Esophagus squamous epithelium (tissue), 5 donors: ENCODE measurements at regions not wholly inside any gene's neighbourhood (a gene's known extent, or its start where the extent isn't known, plus 50 kb on each side); places are given as distances from the start of the nearest gene placed in this dataset.

Experiments used
- DNase-seq: peaks from one replicate; lab custom pipeline; 2025; lab: John Stamatoyannopoulos, UW
- H3K27ac ChIP-seq, 4 donors: fragments of 200-600 bp; sonication (generic); one replicate each; pipeline ENCODE4 v1.5.1; 2016 to 2019; ENCODE audit warnings: mild to moderate bottlenecking in 1 of 4
- H3K27me3 ChIP-seq, 4 donors: fragments of 200-600 bp; sonication (generic); 1 replicate in 3 of 4; 2 replicates in 1 of 4; pipeline versions ENCODE4 v1.5.1 to v1.6.0; 2017 to 2021; ENCODE audit warnings: antibody characterized with exemption in 1 of 4
- H3K36me3 ChIP-seq, 3 donors: fragments of 200-600 bp; sonication (generic); one replicate each; pipeline ENCODE4 v1.5.1; 2016 to 2019
- H3K4me1 ChIP-seq, 3 donors: fragments of 200-600 bp; sonication (generic); one replicate each; pipeline ENCODE4 v1.5.1; 2017 to 2019
- H3K4me3 ChIP-seq, 4 donors: fragments of 200-600 bp; sonication (generic); 1 replicate in 3 of 4; 2 replicates in 1 of 4; pipeline ENCODE4 v1.5.1; 2016 to 2019; ENCODE audit warnings: mild to moderate bottlenecking in 2 of 4, moderate library complexity in 1 of 4
- H3K9me3 ChIP-seq, 3 donors: fragments of 200-600 bp; sonication (generic); one replicate each; pipeline ENCODE4 v1.5.1; 2016 to 2019
- CTCF ChIP-seq, 6 experiments: fragments of 450-650 bp in 4 of 6; fragments of 200-600 bp in 2 of 6; sonication (generic) in 2 of 6; IDR thresholded peaks; one replicate each; pipeline ENCODE4 v1.5.1; 2016 to 2019; ENCODE audit warnings: antibody characterized with exemption in 6 of 6, mild to moderate bottlenecking in 4 of 6, moderate library complexity in 4 of 6
- POLR2A ChIP-seq, 4 donors: fragments of 450-650 bp; IDR thresholded peaks; one replicate each; pipeline ENCODE4 v1.6.1; 2017; ENCODE audit warnings: antibody characterized with exemption in 4 of 4, mild to moderate bottlenecking in 4 of 4, moderate library complexity in 3 of 4
- WGBS, 2 donors: methylation state at CpG; one replicate each; pipeline ENCODE4 v1.1.5; 2018; 5-methylcytosine and 5-hydroxymethylcytosine counted together
- intact Hi-C: fragments of 100-400 bp; cut with DNase I; formaldehyde crosslinking; loops from one replicate; pipeline ENCODE4 v1.15.0; 2022
- donor health status: DM: yes; HTN: yes; CAD: no.

- WGBS, 2 donors = 92 to 97% methylated on average over 3 of the region's 3 CpGs
- H3K27me3 ChIP-seq = no peaks in the 10 kb centered on the region
- intact Hi-C loops = no loop called here
Measured at GRCh38 chr2:83331810-83332209, 1127.3 kb downstream of the SUCLG1 start.

GRCh38 chr2:83323038-83323437 is 1136.0 kb downstream of the SUCLG1 start:
- no peaks in the 10 kb centered on the region for H3K27me3 ChIP-seq
- no peaks in the 10 kb centered on the region for H3K4me1 ChIP-seq
- WGBS, 2 donors = 29 to 41% methylated on average over 1 of the region's 1 CpG
- no peak for DNase-seq
- TF ChIP-seq POLR2A (IDR thresholded peaks at IDR 0.05) (no peak), CTCF (IDR thresholded peaks at IDR 0.05) (no peak)
- H3K4me3 ChIP-seq = no peak overlapping the region
- intact Hi-C loops = no loop called here
- no peaks in the 10 kb centered on the region for H3K36me3 ChIP-seq
- H3K27ac ChIP-seq = no peak overlapping the region
- H3K9me3 ChIP-seq = no peaks in the 10 kb centered on the region

More at GRCh38 chr2:83331810-83332209, 1127.3 kb downstream of the SUCLG1 start:
- no peak for TF ChIP-seq CTCF (IDR thresholded peaks at IDR 0.05)
- no peak for TF ChIP-seq POLR2A (IDR thresholded peaks at IDR 0.05)
- Histone ChIP-seq H3K4me1 (no peaks in the 10 kb centered on the region), H3K27ac (no peak overlapping the region), H3K4me3 (no peak overlapping the region), H3K9me3 (no peaks in the 10 kb centered on the region), H3K36me3 (no peaks in the 10 kb centered on the region)
- DNase-seq = no peak

GRCh38 chr2:83320053-83320452 is 1139.0 kb downstream of the SUCLG1 start:
- Histone ChIP-seq H3K27me3 (no peaks in the 10 kb centered on the region), H3K4me1 (no peaks in the 10 kb centered on the region), H3K9me3 (peaks cover 0 to 2% (median 0%) of the 10 kb centered on the region in 3 donors), H3K4me3 (no peak overlapping the region), H3K36me3 (no peaks in the 10 kb centered on the region), H3K27ac (no peak overlapping the region)
- intact Hi-C loops = no loop called here
- no peak for DNase-seq
- TF ChIP-seq POLR2A (IDR thresholded peaks at IDR 0.05) (no peak), CTCF (IDR thresholded peaks at IDR 0.05) (no peak)

- H3K36me3 ChIP-seq = no peaks in the 10 kb centered on the region
- TF ChIP-seq CTCF (IDR thresholded peaks at IDR 0.05) = no peak
- TF ChIP-seq POLR2A (IDR thresholded peaks at IDR 0.05) = no peak
- no peak for DNase-seq
- no peaks in the 10 kb centered on the region for H3K27me3 ChIP-seq
- no peak overlapping the region for H3K4me3 ChIP-seq
- H3K27ac ChIP-seq = no peak overlapping the region
- H3K4me1 ChIP-seq = no peaks in the 10 kb centered on the region
- H3K9me3 ChIP-seq = no peaks in the 10 kb centered on the region
- WGBS, 2 donors = 59 to 77% methylated on average over 10 to 11 of the region's 11 CpGs
- intact Hi-C loops = no loop called here
Measured at GRCh38 chr2:83305758-83306378, 1153.2 kb downstream of the SUCLG1 start.

- no peak for DNase-seq
- no peak overlapping the region for H3K4me3 ChIP-seq
- intact Hi-C loops = no loop called here
- no peaks in the 10 kb centered on the region for H3K36me3 ChIP-seq
- no peak for TF ChIP-seq POLR2A (IDR thresholded peaks at IDR 0.05)
- no peak for TF ChIP-seq CTCF (IDR thresholded peaks at IDR 0.05)
- H3K27me3 ChIP-seq = no peaks in the 10 kb centered on the region
- no peak overlapping the region for H3K27ac ChIP-seq
- H3K9me3 ChIP-seq = no peaks in the 10 kb centered on the region
- H3K4me1 ChIP-seq = no peaks in the 10 kb centered on the region
- 75 to 81% methylated on average over 4 of the region's 4 CpGs for WGBS, 2 donors
Measured at GRCh38 chr2:83291083-83291482, 1168.0 kb downstream of the SUCLG1 start.
